SK-N-MC (cell line): ENCODE measurements at regions not wholly inside any gene's neighbourhood (a gene's known extent, or its start where the extent isn't known, plus 50 kb on each side); places are given as distances from the start of the nearest gene placed in this dataset.
A peak's percentile ranks its signal among the peaks of the same experiment; 100 is the strongest.
"Not testable (repeated sequence)": the region's sequence is repeated elsewhere in the genome, so short reads cannot be mapped to it uniquely, and the experiment has no call there.

Experiments used
- DNase-seq: peaks from one replicate; pipeline ENCODE4 v3.0.0-alpha.2; 2011; ENCODE audit warnings: low read depth, low spot score
- H3K27ac ChIP-seq: fragments of 200-600 bp; sonication (generic); 2 replicates; pipeline ENCODE4 v1.5.1; 2016; ENCODE audit warnings: mixed run types
- H3K36me3 ChIP-seq: fragments of 200-600 bp; sonication (generic); 2 replicates; pipeline ENCODE4 v1.6.1; 2017; ENCODE audit warnings: antibody characterized with exemption, low read length, mixed read lengths; ENCODE audit not compliant: insufficient read depth
- H3K4me3 ChIP-seq: fragments of 200-600 bp; sonication (generic); 2 replicates; pipeline ENCODE4 v1.5.1; 2016
- H3K9ac ChIP-seq: fragments of 200-600 bp; sonication (generic); 2 replicates; pipeline ENCODE4 v1.8.0; 2017; ENCODE audit warnings: mixed run types, mixed read lengths; ENCODE audit not compliant: insufficient read length
- H3K9me3 ChIP-seq: fragments of 200-600 bp; sonication (generic); 2 replicates; pipeline ENCODE4 v1.6.1; 2017; ENCODE audit warnings: low read depth, mild to moderate bottlenecking, antibody characterized with exemption, low read length, moderate library complexity, mixed read lengths
- EZH2 ChIP-seq: fragments of 200-600 bp; sonication (generic); IDR thresholded peaks from one replicate; pipeline ENCODE4 v1.6.1; 2017; ENCODE audit warnings: antibody characterized with exemption
- FOXP2 ChIP-seq: optimal IDR thresholded peaks from 2 replicates; pipeline ENCODE3; 2011; ENCODE audit warnings: mild to moderate bottlenecking, moderate library complexity; ENCODE audit not compliant: insufficient read depth; ENCODE audit errors: extremely low read length, control extremely low read depth
- POLR2AphosphoS5 ChIP-seq: IDR thresholded peaks from 2 replicates; pipeline ENCODE4 v1.6.1; 2012; ENCODE audit warnings: mild to moderate bottlenecking, low read depth, low read length, borderline replicate concordance

DNA sequence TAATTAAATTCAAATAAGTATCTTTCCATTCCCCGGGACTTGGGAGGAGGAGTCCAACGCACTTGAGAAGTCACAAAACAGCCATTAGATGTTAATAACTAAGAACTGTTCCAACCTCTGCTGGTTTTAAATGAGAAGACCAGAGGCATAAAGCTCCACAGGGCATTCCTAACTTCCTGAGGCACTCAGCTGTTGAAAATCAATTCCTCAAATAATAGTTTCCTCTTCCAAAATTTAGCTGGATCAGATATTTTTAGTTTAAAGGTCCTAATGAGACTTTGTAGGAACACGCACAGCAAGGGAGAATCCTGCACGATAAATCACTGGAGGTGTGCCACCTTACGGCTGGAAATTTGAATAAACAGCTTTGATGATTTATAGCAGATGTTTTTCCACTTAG is 504.3 kb upstream of the ZFP42 start:
- Histone ChIP-seq H3K27ac (peak overlapping the region; percentile 89), H3K4me3 (peak overlapping the region; percentile 51), H3K36me3 (no peaks in the 10 kb centered on the region), H3K9me3 (no peaks in the 10 kb centered on the region), H3K9ac (no peak overlapping the region)
- TF ChIP-seq POLR2AphosphoS5 = no peak
- TF ChIP-seq EZH2 = no peak
- TF ChIP-seq FOXP2 = no peak
- DNase-seq = peak; percentile 28

DNA sequence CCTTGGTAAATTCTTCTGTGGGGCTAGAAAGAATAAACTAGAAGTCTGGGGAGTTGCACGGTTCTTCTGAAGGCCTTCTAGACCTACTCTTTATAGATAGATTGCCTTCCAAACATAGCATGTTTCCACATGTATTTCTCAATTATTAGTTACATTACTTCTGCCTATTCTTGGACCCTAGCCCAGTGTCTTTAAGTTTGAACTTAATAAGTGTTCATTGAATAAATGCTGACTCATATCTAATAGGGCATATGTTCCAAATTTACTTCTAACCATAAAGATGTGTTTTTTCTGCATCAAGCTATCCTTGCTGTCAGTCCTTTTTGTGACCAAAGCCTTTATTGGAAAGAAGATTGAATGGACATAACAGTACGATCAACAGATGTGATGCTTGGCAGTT is 503.6 kb upstream of the ZFP42 start:
- no peaks in the 10 kb centered on the region for H3K9me3 ChIP-seq
- H3K36me3 ChIP-seq = no peaks in the 10 kb centered on the region
- DNase-seq = peak; percentile 61
- peak overlapping the region; percentile 89 for H3K27ac ChIP-seq
- TF ChIP-seq POLR2AphosphoS5 = peak; percentile 14; the same call in 1 of the 2 replicates
- TF ChIP-seq EZH2 = no peak
- TF ChIP-seq FOXP2 = no peak
- peak overlapping the region; percentile 51 for H3K4me3 ChIP-seq
- no peak overlapping the region for H3K9ac ChIP-seq

- no peaks in the 10 kb centered on the region for H3K36me3 ChIP-seq
- no peak for TF ChIP-seq FOXP2
- TF ChIP-seq POLR2AphosphoS5 = no peak
- H3K9ac ChIP-seq = no peak overlapping the region
- no peak for DNase-seq
- no peak overlapping the region for H3K4me3 ChIP-seq
- no peaks in the 10 kb centered on the region for H3K9me3 ChIP-seq
- H3K27ac ChIP-seq = peak overlapping the region; percentile 35; the same call in 1 of the 2 replicates
Observed at GRCh38 chr4:187493661-187494060, 501.9 kb upstream of the ZFP42 start.

DNA sequence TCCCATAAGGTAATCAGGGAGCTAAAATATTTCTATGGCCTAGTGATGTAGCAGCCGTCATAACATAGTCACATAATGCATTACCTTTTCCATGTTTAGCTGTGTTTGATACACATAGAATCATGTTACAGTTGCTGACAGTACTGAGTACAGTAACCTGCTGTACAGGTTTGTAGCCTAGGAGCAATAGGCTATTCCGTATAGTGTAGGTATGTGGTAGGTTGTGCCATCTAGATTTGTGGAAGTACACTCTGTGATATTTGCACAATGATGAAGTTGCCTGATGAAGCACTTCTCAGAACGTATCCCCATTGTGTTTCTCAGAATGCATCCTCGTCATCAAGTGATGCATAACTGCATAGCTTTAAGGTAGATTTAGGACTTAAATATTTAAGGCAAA is 495.6 kb upstream of the ZFP42 start:
- no peak overlapping the region for H3K4me3 ChIP-seq
- no peaks in the 10 kb centered on the region for H3K9me3 ChIP-seq
- TF ChIP-seq FOXP2 (no peak), POLR2AphosphoS5 (no peak), EZH2 (no peak)
- no peak overlapping the region for H3K9ac ChIP-seq
- H3K27ac ChIP-seq = no peak overlapping the region
- H3K36me3 ChIP-seq = no peaks in the 10 kb centered on the region
- DNase-seq = no peak

DNA sequence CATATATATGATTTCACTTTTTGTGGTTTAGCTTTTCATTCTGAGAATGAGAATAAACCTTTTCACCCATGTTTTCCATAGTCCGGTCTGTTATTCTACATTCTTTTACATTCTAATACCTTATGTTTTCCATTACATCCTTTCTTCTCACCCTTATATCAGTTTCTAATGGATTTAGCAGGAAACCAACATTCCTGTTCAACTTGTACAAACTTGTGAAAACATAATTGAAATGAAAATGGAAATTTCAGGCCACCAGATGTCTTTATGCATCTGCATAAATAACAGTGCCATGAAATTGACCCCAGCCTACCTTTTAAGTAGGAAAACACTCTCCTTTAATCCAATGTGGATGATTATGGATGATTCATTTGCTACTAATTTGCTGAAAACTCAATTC is 494.8 kb upstream of the ZFP42 start:
- no peaks in the 10 kb centered on the region for H3K36me3 ChIP-seq
- no peak overlapping the region for H3K4me3 ChIP-seq
- no peak overlapping the region for H3K9ac ChIP-seq
- no peaks in the 10 kb centered on the region for H3K9me3 ChIP-seq
- no peak overlapping the region for H3K27ac ChIP-seq
- DNase-seq = no peak
- no peak for TF ChIP-seq FOXP2
- no peak for TF ChIP-seq POLR2AphosphoS5
- TF ChIP-seq EZH2 = no peak

DNA sequence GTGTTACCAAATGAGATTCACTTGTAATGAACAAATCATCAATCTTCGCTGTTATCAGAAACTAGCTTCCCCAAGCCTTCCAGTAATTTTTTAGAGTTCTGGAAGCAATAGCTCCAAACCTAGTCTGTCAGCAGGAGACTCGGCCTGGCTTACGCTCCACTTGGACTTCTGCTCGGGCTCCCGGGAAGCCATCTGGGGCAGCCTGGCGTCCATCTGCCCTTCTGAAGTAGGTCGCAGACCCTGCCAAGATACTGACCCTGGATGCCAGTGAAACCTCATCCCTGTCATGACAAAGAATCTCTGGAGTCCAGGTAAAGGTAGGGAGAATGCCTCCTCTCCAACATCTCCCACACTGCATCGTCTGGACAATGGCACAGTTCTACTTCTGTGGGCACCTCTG is 493.8 kb upstream of the ZFP42 start:
- no peak for TF ChIP-seq FOXP2
- no peak for TF ChIP-seq POLR2AphosphoS5
- TF ChIP-seq EZH2 = no peak
- no peak overlapping the region for H3K27ac ChIP-seq
- no peaks in the 10 kb centered on the region for H3K36me3 ChIP-seq
- no peaks in the 10 kb centered on the region for H3K9me3 ChIP-seq
- no peak for DNase-seq
- H3K4me3 ChIP-seq = no peak overlapping the region
- H3K9ac ChIP-seq = no peak overlapping the region

DNA sequence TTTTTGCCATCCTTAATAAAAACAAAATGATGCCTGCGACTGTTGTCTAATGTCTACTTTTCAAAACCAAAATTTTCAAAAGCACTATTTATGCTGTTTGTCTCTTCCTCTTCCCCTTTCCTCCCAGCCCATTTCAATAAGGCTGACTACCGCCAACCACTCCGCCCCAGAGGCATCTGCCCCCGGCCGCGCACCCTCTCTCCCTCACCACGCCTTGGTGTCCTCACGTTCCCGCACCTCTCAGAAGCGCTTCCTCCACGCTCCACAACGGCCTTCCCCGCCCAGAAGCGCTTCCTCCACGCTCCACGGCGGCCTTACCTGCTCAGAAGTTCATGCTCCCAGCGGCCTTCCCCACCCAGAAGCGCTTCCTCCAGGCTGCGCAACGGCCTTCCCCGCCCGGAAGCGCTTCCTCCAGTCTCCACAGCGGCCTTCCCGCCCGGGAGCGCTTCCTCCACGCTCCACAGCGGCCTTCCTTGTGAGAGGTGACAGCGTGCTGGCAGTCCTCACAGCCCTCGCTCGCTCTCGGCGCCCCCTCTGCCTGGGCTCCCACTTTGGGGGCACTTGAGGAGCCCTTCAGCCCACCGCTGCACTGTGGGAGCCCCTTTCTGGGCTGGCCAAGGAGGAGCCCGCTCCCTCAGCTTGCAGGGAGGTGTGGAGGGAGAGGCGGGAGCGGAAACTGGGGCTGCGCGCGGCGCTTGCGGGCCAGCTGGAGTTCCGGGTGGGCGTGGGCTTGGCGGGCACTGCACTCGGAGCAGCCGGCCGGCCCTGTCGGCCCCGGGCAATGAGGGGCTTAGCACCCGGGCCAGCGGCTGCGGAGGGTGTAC is 490.4 kb upstream of the ZFP42 start:
- TF ChIP-seq POLR2AphosphoS5 (no peak), FOXP2 (no peak), EZH2 (no peak)
- Histone ChIP-seq H3K4me3 (no peak overlapping the region), H3K9me3 (no peaks in the 10 kb centered on the region), H3K27ac (no peak overlapping the region), H3K36me3 (no peaks in the 10 kb centered on the region), H3K9ac (no peak overlapping the region)
- DNase-seq = no peak

DNA sequence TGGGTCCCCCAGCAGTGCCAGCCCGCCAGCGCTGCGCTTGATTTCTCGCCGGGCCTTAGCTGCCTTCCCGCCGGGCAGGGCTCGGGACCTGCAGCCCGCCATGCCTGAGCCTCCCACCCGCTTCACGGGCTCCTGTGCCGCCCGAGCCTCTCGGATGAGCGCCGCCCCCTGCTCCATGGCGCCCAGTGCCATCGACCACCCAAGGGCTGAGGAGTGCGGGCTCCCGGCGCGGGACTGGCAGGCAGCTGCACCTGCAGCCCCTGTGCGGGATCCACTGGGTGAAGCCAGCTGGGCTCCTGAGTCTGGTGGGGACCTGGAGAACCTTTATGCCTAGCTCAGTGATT is 489.8 kb upstream of the ZFP42 start:
- not testable (repeated sequence) for H3K36me3 ChIP-seq, H3K27ac ChIP-seq, H3K4me3 ChIP-seq, DNase-seq, H3K9me3 ChIP-seq, H3K9ac ChIP-seq

- no peak overlapping the region for H3K4me3 ChIP-seq
- DNase-seq = no peak
- H3K9me3 ChIP-seq = no peaks in the 10 kb centered on the region
- H3K9ac ChIP-seq = no peak overlapping the region
- no peak for TF ChIP-seq FOXP2
- H3K27ac ChIP-seq = no peak overlapping the region
- H3K36me3 ChIP-seq = no peaks in the 10 kb centered on the region
Observed at GRCh38 chr4:187516224-187516623, 479.3 kb upstream of the ZFP42 start.
